ENCODE measurements at regions not wholly inside any gene's neighbourhood (a gene's known extent, or its start where the extent isn't known, plus 50 kb on each side); places are given as distances from the start of the nearest gene placed in this dataset.

DNA sequence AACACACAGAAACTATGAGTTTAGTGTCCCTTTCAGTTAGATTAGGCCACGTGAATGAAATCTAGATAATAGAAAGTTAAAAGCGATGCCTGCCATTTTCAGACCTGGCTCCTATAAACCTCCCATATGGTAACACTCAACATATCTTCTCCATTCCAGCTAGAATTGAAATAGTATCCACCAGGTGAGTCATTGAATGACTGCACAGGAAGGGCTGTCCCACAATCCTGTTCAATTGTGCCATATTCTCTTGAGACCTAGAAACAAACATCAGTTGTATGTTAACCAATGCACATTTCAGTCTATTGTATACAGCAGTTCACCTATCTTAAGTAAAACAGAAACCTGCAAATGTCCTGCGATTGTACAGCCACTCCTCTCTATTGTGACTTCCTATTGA lies 659.3 kb upstream of the SLIT2 start:
- no peak for ATAC-seq
- no peaks in the 10 kb centered on the region for H3K36me3 ChIP-seq (replicated peaks in 1 of 2; ENCODE audit: control insufficient read depth in 1 of 2, insufficient read depth in 2 of 2, low read length in 2 of 2)
- no peaks in the 10 kb centered on the region for H3K27me3 ChIP-seq (ENCODE audit: control insufficient read depth in 1 of 2, insufficient read depth in 2 of 2, low read length in 2 of 2)
- no TSS peak for BruUV-seq (replicated peaks)
- 6% methylated on average over 3 of the region's 3 CpGs for WGBS (ENCODE audit: low lambda C conversion rate)
- FAIRE-seq = no peak
- intact Hi-C loops (cut with micrococcal nuclease; ENCODE audit: unreplicated experiment) (no loop called here), in situ Hi-C loops (cut with HindIII; ENCODE audit: extremely low pct_ligation_motif_present, low pct_unique_long_range_greater_than_20kb) (no loop called here)
- no peak overlapping the region for H3K4me2 ChIP-seq (ENCODE audit: low read depth, low read length)
- no peak overlapping the region for H3K9ac ChIP-seq (ENCODE audit: insufficient read depth, low read depth, low read length)
- H3K79me2 ChIP-seq (ENCODE audit: insufficient read depth, low read length) = no peaks in the 10 kb centered on the region
- H3K4me3 ChIP-seq (replicated peaks in 1 of 3; ENCODE audit: insufficient read depth in 1 of 3, low read depth in 2 of 3, low read length in 3 of 3) = no peak overlapping the region
- H2AFZ ChIP-seq (ENCODE audit: low read length) = no peak overlapping the region
- POLR2A ChIA-PET = no interaction called here
- TF ChIP-seq ZNF614 (CRISPR knock-in tag; IDR thresholded peaks at IDR 0.05; ENCODE audit: borderline replicate concordance) = no peak
- TF ChIP-seq, protein P1, sequence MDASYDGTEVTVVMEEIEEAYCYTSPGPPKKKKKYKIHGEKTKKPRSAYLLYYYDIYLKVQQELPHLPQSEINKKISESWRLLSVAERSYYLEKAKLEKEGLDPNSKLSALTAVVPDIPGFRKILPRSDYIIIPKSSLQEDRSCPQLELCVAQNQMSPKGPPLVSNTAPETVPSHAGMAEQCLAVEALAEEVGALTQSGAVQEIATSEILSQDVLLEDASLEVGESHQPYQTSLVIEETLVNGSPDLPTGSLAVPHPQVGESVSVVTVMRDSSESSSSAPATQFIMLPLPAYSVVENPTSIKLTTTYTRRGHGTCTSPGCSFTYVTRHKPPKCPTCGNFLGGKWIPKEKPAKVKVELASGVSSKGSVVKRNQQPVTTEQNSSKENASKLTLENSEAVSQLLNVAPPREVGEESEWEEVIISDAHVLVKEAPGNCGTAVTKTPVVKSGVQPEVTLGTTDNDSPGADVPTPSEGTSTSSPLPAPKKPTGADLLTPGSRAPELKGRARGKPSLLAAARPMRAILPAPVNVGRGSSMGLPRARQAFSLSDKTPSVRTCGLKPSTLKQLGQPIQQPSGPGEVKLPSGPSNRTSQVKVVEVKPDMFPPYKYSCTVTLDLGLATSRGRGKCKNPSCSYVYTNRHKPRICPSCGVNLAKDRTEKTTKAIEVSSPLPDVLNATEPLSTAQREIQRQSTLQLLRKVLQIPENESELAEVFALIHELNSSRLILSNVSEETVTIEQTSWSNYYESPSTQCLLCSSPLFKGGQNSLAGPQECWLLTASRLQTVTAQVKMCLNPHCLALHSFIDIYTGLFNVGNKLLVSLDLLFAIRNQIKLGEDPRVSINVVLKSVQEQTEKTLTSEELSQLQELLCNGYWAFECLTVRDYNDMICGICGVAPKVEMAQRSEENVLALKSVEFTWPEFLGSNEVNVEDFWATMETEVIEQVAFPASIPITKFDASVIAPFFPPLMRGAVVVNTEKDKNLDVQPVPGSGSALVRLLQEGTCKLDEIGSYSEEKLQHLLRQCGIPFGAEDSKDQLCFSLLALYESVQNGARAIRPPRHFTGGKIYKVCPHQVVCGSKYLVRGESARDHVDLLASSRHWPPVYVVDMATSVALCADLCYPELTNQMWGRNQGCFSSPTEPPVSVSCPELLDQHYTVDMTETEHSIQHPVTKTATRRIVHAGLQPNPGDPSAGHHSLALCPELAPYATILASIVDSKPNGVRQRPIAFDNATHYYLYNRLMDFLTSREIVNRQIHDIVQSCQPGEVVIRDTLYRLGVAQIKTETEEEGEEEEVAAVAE (CRISPR knock-in tag; IDR thresholded peaks at IDR 0.05; ENCODE audit: borderline replicate concordance) = no peak
- no peak for DNase-seq (ENCODE audit: low spot score)
- CTCF ChIA-PET (ENCODE audit: low intra/inter-chr PET ratio, low total read pairs) = no interaction called here
- no peak overlapping the region for H3K27ac ChIP-seq (ENCODE audit: extremely low read length, insufficient read depth, low read length)
- no peaks in the 10 kb centered on the region for H4K20me1 ChIP-seq (ENCODE audit: insufficient read depth, low read length)
- no peaks in the 10 kb centered on the region for H3K4me1 ChIP-seq (ENCODE audit: insufficient read depth, low read length)
- H3K9me3 ChIP-seq (ENCODE audit: low read length) = peaks cover 88% of the 10 kb centered on the region

DNA sequence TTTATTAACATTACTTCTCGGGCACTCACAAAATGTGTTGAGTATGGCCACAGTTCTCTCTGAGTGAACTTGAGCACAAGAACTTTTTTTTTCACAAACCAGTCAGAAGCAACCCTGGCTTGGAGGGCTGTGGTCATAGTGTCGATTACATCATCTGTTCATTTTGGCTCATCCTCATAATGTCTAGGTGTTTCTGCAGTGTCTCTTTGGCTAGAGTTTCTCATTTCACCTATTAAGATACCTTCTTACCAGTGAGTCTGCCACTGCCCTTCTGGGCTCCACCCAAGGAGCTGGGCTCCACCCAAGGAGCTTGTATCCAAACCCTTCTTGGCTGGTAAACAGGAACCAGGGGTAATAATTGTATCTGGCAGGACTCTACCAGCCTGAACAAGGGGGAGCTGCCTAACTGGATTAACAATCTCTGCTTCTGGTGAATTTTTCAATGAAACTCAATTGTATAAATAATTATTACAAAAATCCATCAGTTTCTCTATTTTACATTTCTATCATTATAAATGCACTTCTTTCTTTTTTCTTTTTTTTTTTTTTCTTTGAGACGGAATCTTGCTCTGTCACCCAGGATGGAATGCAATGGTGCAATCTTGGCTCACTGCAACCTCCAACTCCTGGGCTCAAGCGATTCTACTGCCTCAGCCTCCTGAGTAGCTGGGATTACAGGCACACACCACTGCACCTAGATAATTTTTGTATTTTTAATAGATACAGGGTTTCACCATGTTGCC lies 667.7 kb upstream of the SLIT2 start:
- TF ChIP-seq SMARCC2 (IDR thresholded peaks at IDR 0.05) = no peak
- no peak for TF ChIP-seq SP4 (CRISPR knock-in tag; IDR thresholded peaks at IDR 0.05)
- TF ChIP-seq, protein P2, sequence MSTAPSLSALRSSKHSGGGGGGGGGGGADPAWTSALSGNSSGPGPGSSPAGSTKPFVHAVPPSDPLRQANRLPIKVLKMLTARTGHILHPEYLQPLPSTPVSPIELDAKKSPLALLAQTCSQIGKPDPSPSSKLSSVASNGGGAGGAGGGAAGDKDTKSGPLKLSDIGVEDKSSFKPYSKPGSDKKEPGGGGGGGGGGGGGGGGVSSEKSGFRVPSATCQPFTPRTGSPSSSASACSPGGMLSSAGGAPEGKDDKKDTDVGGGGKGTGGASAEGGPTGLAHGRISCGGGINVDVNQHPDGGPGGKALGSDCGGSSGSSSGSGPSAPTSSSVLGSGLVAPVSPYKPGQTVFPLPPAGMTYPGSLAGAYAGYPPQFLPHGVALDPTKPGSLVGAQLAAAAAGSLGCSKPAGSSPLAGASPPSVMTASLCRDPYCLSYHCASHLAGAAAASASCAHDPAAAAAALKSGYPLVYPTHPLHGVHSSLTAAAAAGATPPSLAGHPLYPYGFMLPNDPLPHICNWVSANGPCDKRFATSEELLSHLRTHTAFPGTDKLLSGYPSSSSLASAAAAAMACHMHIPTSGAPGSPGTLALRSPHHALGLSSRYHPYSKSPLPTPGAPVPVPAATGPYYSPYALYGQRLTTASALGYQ (CRISPR knock-in tag; IDR thresholded peaks at IDR 0.05) = no peak
- no peak for TF ChIP-seq HHEX (CRISPR knock-in tag; IDR thresholded peaks at IDR 0.05)
- TF ChIP-seq SIX4 (CRISPR knock-in tag; IDR thresholded peaks at IDR 0.05) = no peak
- no peak for TF ChIP-seq IRX3 (CRISPR knock-in tag; IDR thresholded peaks at IDR 0.05; ENCODE audit: borderline replicate concordance, low read depth)
- no peak for TF ChIP-seq ZFX (CRISPR knock-in tag; IDR thresholded peaks at IDR 0.05; ENCODE audit: low read depth)
- TF ChIP-seq KDM3A (CRISPR knock-in tag; IDR thresholded peaks at IDR 0.05; ENCODE audit: low read depth) = no peak
- TF ChIP-seq ARNT2 (CRISPR knock-in tag; IDR thresholded peaks at IDR 0.05; ENCODE audit: low read depth) = no peak
- POLR2A ChIA-PET = no interaction called here
- 3% methylated on average over 4 of the region's 4 CpGs for WGBS (ENCODE audit: low lambda C conversion rate)

More for the DNA sequence above, 667.7 kb upstream of the SLIT2 start:
- DNase-seq (ENCODE audit: low spot score) (no peak), FAIRE-seq (no peak), ATAC-seq (no peak)
- H3K27ac ChIP-seq (ENCODE audit: extremely low read length, insufficient read depth, low read length) = no peak overlapping the region
- H3K4me1 ChIP-seq (ENCODE audit: insufficient read depth, low read length) = no peaks in the 10 kb centered on the region
- no peaks in the 10 kb centered on the region for H3K27me3 ChIP-seq (ENCODE audit: control insufficient read depth in 1 of 2, insufficient read depth in 2 of 2, low read length in 2 of 2)
- no peak overlapping the region for H2AFZ ChIP-seq (ENCODE audit: low read length)
- H3K79me2 ChIP-seq (ENCODE audit: insufficient read depth, low read length) = no peaks in the 10 kb centered on the region
- H3K36me3 ChIP-seq (replicated peaks in 1 of 2; ENCODE audit: control insufficient read depth in 1 of 2, insufficient read depth in 2 of 2, low read length in 2 of 2) = no peaks in the 10 kb centered on the region
- intact Hi-C loops (cut with micrococcal nuclease; ENCODE audit: unreplicated experiment) = no loop called here
- in situ Hi-C loops (cut with HindIII; ENCODE audit: extremely low pct_ligation_motif_present, low pct_unique_long_range_greater_than_20kb) = no loop called here
- BruUV-seq (replicated peaks) = no TSS peak
- H3K4me3 ChIP-seq (replicated peaks in 1 of 3; ENCODE audit: insufficient read depth in 1 of 3, low read depth in 2 of 3, low read length in 3 of 3) = no peak overlapping the region
- no peak overlapping the region for H3K4me2 ChIP-seq (ENCODE audit: low read depth, low read length)
- H3K9me3 ChIP-seq (ENCODE audit: low read length) = peaks cover 88% of the 10 kb centered on the region
- no peak overlapping the region for H3K9ac ChIP-seq (ENCODE audit: insufficient read depth, low read depth, low read length)
- H4K20me1 ChIP-seq (ENCODE audit: insufficient read depth, low read length) = no peaks in the 10 kb centered on the region
- CTCF ChIA-PET (ENCODE audit: low intra/inter-chr PET ratio, low total read pairs) = no interaction called here

Data from HepG2 (cell line).